DND-41 (cell line): ENCODE measurements at regions not wholly inside any gene's neighbourhood (a gene's known extent, or its start where the extent isn't known, plus 50 kb on each side); places are given as distances from the start of the nearest gene placed in this dataset.

ENCODE experiments used
- CTCF ChIP-seq: IDR thresholded peaks from 2 replicates; pipeline ENCODE4 v1.5.1; 2012; ENCODE audit warnings: borderline replicate concordance, low read length, moderate library complexity, mild to moderate bottlenecking; ENCODE audit not compliant: poor library complexity, severe bottlenecking; ENCODE audit errors: extremely low read depth
- EZH2 ChIP-seq: IDR thresholded peaks from 3 replicates; pipeline ENCODE4 v1.6.1; 2012; ENCODE audit warnings: borderline replicate concordance, low read depth, mild to moderate bottlenecking, moderate library complexity, low read length, inconsistent platforms; ENCODE audit not compliant: severe bottlenecking

- TF ChIP-seq CTCF, result no peak
- no peak for TF ChIP-seq EZH2
These were observed 253.5 kb downstream of the ZIC1 start for GRCh38 chr3:147662705-147663104.
